Stimulated activated CD4-positive, alpha-beta T cell treated with anti-CD3 and anti-CD28 coated beads, Interleukin-2, amount 100 ng/mL, for 4 hours (primary cell): ENCODE measurements at regions not wholly inside any gene's neighbourhood (a gene's known extent, or its start where the extent isn't known, plus 50 kb on each side); places are given as distances from the start of the nearest gene placed in this dataset.
"Not testable (repeated sequence)": the region's sequence is repeated elsewhere in the genome, so short reads cannot be mapped to it uniquely, and the experiment has no call there.

ENCODE experiments used
- DNase-seq: peaks from one replicate; pipeline ENCODE4 v3.0.0-alpha.2; 2020; ENCODE audit warnings: low read depth

- no peak for DNase-seq
These were observed 269.5 kb upstream of the FOXF1 start for GRCh38 chr16:86240716-86241363.

DNA sequence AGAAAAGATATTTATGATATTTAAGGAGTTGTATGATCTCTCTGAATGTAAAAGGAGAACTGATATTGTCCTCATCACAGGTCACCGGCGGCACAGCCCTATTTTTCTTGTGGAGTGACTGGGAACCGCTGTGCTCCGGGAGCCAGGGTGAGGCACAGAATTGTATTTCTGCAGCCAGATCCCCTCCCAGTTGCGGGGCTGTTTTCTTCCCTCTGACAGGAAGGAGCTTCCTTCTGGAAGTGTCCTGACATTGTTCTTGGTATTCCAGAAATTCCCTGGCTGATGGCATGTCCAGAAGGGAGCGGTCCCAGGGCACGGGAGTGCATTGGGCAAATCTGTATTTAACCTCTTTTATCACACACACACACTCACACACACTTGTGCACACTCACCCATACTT, 268.6 kb upstream of the FOXF1 start:
- no peak for DNase-seq

GRCh38 chr16:86242244-86243122, 267.8 kb upstream of the FOXF1 start:
- DNase-seq = no peak

DNA sequence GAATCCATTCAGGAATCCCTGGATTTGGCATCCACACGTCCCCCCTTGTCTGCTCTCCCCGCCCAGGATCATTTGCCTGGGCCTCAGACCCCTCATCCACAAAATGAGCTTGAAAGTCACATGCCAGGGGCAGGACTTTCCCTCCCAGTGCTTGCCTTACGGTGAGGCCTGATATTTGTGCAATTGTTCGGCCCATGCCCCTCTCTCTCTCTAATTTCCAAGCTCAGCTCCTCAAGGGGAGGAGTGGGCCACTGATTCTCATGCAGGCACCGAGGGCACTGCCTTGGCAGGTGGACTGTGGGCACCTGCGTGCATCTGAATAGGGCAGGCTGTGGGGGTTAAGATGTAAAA, 267.2 kb upstream of the FOXF1 start:
- DNase-seq = no peak

GRCh38 chr16:86243571-86244154, 266.7 kb upstream of the FOXF1 start:
- DNase-seq = no peak

DNA sequence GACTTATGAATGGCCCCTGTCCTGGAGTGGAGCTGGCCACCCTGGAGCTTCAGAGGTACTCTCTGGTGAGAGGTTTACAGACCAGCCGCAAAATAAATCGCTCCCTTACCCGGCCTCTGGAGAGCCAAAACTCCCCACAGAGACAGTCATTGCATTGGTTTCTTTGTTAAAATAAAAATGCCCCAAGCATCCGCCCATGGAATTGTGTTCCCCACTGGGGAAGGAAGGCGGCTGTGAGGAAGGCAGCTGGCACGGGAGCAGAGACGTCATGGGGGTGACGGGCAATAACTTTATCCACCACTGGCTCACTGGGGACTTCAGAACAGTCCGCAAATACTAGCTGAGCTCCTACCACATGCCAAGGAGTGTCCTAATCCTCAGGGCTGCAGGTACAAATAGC, 266.2 kb upstream of the FOXF1 start:
- no peak for DNase-seq

DNA sequence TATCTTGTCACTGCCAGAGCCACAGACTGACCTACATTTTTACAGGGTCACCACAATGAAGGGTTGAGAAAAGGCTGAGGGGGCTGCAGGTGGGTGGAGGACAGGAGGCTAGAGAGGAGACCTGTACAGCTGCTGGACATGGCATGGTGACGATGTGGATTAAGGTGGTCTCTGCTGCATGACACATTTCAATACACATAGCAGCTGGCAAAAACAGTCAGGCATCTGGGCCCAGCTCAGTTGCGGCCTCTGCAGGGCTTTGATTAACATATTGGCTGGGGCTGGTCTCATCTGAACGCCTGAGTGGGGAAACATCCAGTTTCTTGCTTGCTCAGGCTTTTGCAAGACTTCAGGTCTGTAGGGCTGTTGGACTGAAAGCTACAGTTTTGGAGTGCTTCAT, 265.4 kb upstream of the FOXF1 start:
- DNase-seq = no peak

DNA sequence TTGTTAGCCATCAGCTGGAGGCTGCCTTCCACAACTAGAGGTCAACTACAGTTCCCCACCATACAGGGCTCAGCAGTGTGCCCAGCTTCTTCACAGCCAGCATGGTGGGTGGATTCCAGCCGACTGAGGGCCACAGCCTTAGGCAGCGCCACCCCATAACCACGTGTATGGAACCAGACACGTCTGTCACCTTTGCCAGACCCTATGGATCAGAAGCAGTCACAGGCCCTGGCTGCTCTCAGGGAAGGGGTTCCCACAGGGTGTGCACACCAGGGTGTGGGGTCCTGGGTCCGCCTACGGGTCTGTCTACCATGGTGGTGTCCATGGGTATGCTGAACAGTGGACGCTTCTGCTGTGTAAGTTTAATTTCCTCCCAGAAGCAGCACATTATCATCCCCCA, 265.0 kb upstream of the FOXF1 start:
- no peak for DNase-seq

DNA sequence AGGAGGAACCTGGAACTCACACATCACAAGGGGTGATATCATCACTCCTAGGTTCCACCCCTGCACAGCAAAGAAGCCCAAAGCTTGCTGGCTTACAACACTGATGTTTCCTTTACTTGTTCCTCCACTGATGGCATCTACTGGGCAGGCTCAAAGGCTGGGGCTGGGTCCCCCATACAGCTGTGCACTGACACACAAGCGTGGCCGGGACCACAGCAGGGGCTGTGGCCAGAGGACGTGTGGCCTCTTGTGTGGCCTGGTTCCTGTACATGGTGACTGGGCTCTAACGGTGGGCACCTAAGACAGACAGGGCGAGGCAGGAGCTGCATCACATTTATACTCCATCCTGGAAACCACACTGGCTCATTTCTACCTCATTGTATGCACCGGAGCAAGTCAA, 264.4 kb upstream of the FOXF1 start:
- no peak for DNase-seq

GRCh38 chr16:86248310-86248905, 261.9 kb upstream of the FOXF1 start:
- DNase-seq = no peak

- DNase-seq = no peak
These were observed 260.7 kb upstream of the FOXF1 start for GRCh38 chr16:86249631-86250030.

GRCh38 chr16:86251682-86252081, 258.6 kb upstream of the FOXF1 start:
- DNase-seq = no peak

DNA sequence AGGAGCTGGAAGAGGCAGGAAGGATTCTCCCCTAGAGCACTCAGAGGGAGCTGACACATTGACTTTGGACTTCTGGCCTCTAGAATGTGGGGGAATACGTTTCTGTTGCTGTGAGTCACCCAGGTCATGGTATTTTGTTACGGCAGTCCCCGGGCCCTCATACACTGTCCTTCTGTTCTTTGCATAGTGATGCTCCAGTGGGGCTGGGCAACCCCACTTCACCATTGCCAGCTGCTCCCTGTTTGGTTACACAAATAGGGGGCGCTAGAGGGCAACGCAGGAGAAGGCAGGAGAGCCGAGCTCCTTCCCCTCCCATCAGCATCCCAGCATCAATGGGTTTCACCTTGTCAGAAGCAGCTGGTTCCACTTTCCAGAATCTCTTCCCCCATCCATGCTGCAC, 257.7 kb upstream of the FOXF1 start:
- DNase-seq = no peak

DNA sequence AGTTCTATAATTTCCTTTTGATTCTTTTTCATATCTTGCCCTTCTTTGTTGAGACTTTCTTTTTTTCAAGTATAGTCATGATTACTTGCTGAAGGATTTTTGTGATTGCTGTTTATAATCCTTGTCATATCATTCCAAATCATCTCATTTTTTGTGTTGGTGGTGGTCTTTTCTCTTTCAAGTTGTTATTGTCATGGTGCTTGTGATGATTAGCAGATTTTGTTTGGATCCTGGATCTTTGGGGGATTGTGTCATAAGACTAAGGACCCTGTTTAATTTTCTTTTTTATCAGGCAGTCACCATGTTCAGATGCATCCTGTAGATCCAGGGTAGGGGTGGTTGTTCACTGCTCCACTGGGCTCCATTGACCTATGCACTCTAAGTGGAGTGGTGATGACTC, 254.4 kb upstream of the FOXF1 start:
- no peak for DNase-seq

DNA sequence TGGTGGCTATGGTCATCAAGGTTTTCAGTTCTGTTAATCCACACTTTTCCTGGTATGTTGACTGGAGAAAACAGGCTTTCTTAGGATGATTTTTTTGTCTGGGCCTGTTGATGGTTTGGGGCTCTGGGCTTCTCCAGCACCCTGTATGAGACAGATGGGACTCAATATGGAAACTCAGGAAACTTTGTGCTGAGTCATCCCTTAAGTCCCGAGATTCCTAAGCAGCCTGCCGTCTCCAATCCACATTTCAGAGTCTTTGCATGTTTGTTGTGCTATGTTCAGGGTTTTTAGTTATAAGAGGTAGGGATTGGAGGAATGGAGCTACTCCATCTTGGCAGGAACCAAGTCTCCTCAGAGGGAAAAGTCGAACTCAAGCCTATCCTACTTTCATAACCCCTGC, 253.3 kb upstream of the FOXF1 start:
- no peak for DNase-seq

DNA sequence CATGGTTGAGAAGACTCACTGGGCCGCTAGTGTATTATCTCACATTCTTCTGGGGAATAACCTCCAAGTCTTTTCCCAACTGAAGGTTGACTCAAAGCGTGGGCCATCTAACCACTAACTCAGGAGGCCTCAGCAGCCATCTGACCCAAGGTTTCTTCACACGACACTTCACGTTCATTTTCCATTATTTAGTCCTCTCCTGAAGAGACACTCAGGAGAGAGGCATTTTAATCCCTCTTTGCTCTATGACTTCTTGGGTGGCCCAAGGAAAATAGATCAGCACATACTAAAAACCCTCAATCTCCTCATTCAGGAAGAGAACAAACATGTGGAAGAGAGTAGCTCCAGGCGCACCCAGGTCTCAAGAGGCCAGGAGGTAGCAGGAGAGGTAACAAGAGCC, 252.8 kb upstream of the FOXF1 start:
- no peak for DNase-seq

GRCh38 chr16:86258713-86259112, 251.6 kb upstream of the FOXF1 start:
- no peak for DNase-seq

DNA sequence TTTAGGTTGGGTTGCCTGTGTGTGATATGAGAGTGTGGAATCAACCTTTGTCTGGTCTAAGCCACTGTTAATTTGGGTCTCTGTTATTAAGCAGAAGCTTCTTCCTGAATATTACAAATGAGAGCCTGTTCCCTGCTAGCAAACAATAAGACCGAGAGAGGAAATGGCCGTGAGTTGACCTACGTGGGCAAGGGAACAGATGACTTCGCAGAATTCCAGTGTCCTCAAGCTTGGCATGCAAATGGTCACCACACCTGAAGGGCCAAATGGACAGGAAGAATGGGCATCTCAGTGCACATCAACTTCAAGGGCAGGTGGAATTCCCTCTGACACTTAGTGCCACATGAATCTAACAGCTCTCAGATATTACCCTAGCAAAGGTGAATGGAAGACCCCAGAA, 250.8 kb upstream of the FOXF1 start:
- DNase-seq = no peak

DNA sequence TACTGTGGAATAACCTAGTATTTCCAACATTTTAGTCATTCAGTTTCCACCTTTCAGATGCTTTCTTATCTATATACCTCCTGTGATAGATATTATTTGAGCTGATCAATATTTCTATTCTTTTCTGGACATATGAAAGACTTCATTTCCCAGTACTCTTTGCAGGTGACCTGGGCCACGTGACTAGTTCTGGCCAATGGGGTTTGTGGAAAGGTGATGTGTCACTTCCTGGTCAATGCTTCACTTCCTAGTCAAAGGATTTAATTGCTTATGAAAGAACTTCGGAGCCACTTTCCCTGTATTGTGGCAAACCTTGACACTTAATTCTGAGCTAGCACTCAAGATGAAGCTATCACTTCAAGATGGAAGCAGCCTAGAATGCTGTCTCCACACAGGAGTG, 248.9 kb upstream of the FOXF1 start:
- no peak for DNase-seq

GRCh38 chr16:86267657-86268056, 242.7 kb upstream of the FOXF1 start:
- DNase-seq = not testable (repeated sequence)

DNA sequence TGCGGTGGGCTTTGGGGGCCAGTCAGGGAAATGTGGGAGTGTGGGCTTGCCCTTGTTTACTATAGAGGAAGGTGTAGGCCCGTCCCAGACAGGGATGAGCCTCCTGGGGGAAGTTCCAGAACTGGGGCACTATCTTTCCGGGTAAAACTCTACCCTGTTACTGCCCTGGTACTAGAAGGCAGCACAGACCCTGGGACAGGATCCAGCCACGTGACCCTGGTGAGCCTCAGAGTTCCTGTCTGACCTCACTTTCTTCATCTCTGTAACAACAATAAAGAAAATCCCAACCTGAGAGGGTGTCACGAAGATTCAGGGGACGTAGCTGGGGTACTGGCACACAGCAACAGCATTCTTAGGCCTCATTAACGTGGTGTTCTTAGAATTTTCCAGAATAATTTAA, 239.6 kb upstream of the FOXF1 start:
- DNase-seq = no peak

GRCh38 chr16:86272744-86273143, 237.6 kb upstream of the FOXF1 start:
- DNase-seq = no peak

DNA sequence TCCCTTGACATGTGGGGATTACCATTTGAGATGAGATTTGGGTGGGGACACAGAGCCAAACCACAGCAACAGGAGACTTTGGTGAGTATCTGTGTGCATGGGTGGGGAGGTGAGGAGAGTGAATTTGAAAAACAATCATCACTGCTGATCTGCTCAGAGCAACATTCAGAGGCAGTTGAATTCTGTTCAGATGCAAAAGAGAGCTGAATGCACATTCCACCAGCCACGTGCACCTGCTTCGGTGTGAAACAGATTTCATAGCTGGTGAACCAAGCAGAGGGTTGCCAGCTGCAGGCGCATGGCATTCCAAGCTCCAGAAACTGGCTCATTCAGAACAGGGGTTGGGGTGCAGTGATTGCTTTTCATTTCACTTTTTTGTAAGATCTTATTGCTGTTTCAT, 233.1 kb upstream of the FOXF1 start:
- no peak for DNase-seq
